WERI-Rb-1 (cell line): ENCODE measurements at regions not wholly inside any gene's neighbourhood (a gene's known extent, or its start where the extent isn't known, plus 50 kb on each side); places are given as distances from the start of the nearest gene placed in this dataset.

Source experiments
- DNase-seq: peaks from one replicate; pipeline ENCODE4 v3.0.0-alpha.2; 2020
- H3K27ac ChIP-seq: fragments of 250-450 bp; sonication (Bioruptor Pico); 2 replicates; pipeline ENCODE4 v1.5.1; 2020; ENCODE audit warnings: mild to moderate bottlenecking, moderate library complexity
- H3K27me3 ChIP-seq: fragments of 250-450 bp; sonication (Bioruptor Pico); 2 replicates; pipeline ENCODE4 v1.5.1; 2021; ENCODE audit warnings: mild to moderate bottlenecking, low read depth, moderate library complexity; ENCODE audit not compliant: insufficient read depth, severe bottlenecking
- H3K36me3 ChIP-seq: fragments of 250-450 bp; sonication (Bioruptor Pico); 2 replicates; pipeline ENCODE4 v1.5.1; 2020; ENCODE audit warnings: mild to moderate bottlenecking, moderate library complexity
- H3K4me3 ChIP-seq: 2 replicates; pipeline ENCODE4 v1.5.1; 2011; ENCODE audit warnings: low read depth, mild to moderate bottlenecking, control low read depth, low read length
- H3K9me3 ChIP-seq: fragments of 250-450 bp; sonication (Bioruptor Pico); 2 replicates; pipeline ENCODE4 v1.5.1; 2021; ENCODE audit warnings: mild to moderate bottlenecking, moderate library complexity; ENCODE audit not compliant: severe bottlenecking
- CTCF ChIP-seq: IDR thresholded peaks from 2 replicates; pipeline ENCODE4 v1.5.1; 2011; ENCODE audit warnings: low read depth, mild to moderate bottlenecking, control low read depth, inconsistent platforms, low read length

- Histone ChIP-seq H3K27me3 (peaks cover 70% of the 10 kb centered on the region), H3K4me3 (no peak overlapping the region), H3K36me3 (no peaks in the 10 kb centered on the region), H3K9me3 (no peaks in the 10 kb centered on the region), H3K27ac (no peak overlapping the region)
- TF ChIP-seq CTCF: no peak
- no peak for DNase-seq
Observed at GRCh38 chr17:71735893-71736292, 384.9 kb upstream of the SOX9 start.

GRCh38 chr17:71740866-71741265 is 380.0 kb upstream of the SOX9 start:
- H3K9me3 ChIP-seq: no peaks in the 10 kb centered on the region
- H3K27ac ChIP-seq: no peak overlapping the region
- no peak for DNase-seq
- no peaks in the 10 kb centered on the region for H3K36me3 ChIP-seq
- TF ChIP-seq CTCF: no peak
- peaks cover 57% of the 10 kb centered on the region for H3K27me3 ChIP-seq
- no peak overlapping the region for H3K4me3 ChIP-seq

GRCh38 chr17:71741836-71742235 is 379.0 kb upstream of the SOX9 start:
- no peak for DNase-seq
- Histone ChIP-seq H3K9me3 (no peaks in the 10 kb centered on the region), H3K27ac (no peak overlapping the region), H3K27me3 (peaks cover 47% of the 10 kb centered on the region), H3K4me3 (no peak overlapping the region), H3K36me3 (no peaks in the 10 kb centered on the region)
- TF ChIP-seq CTCF: no peak

- no peaks in the 10 kb centered on the region for H3K9me3 ChIP-seq
- TF ChIP-seq CTCF: no peak
- H3K27ac ChIP-seq: no peak overlapping the region
- no peak for DNase-seq
- H3K4me3 ChIP-seq: no peak overlapping the region
- H3K36me3 ChIP-seq: no peaks in the 10 kb centered on the region
- peaks cover 38% of the 10 kb centered on the region for H3K27me3 ChIP-seq
Observed at GRCh38 chr17:71748872-71749271, 371.9 kb upstream of the SOX9 start.

GRCh38 chr17:71753070-71753469 is 367.8 kb upstream of the SOX9 start:
- Histone ChIP-seq H3K36me3 (no peaks in the 10 kb centered on the region), H3K27me3 (peaks cover 37% of the 10 kb centered on the region), H3K27ac (no peak overlapping the region), H3K4me3 (no peak overlapping the region), H3K9me3 (no peaks in the 10 kb centered on the region)
- TF ChIP-seq CTCF: no peak
- DNase-seq: no peak

- no peak overlapping the region for H3K27ac ChIP-seq
- peaks cover 35% of the 10 kb centered on the region for H3K27me3 ChIP-seq
- no peak overlapping the region for H3K4me3 ChIP-seq
- H3K9me3 ChIP-seq: no peaks in the 10 kb centered on the region
- DNase-seq: no peak
- no peaks in the 10 kb centered on the region for H3K36me3 ChIP-seq
- TF ChIP-seq CTCF: no peak
Observed at GRCh38 chr17:71757156-71757555, 363.7 kb upstream of the SOX9 start.
